Mesendoderm (in vitro differentiated cells): ENCODE measurements at regions not wholly inside any gene's neighbourhood (a gene's known extent, or its start where the extent isn't known, plus 50 kb on each side); places are given as distances from the start of the nearest gene placed in this dataset.

Experiments used
- DNase-seq: peaks from one replicate; pipeline ENCODE4 v3.0.0; 2013
- H2AK5ac ChIP-seq: 2 replicates; pipeline ENCODE4 v1.6.1; 2013; ENCODE audit warnings: low read length, inconsistent platforms
- H2BK120ac ChIP-seq: 2 replicates; pipeline ENCODE4 v1.6.1; 2013; ENCODE audit warnings: low read depth, mild to moderate bottlenecking, low read length, moderate library complexity, mixed read lengths
- H2BK15ac ChIP-seq: replicated peaks from 2 replicates; pipeline ENCODE4 v1.6.1; 2013; ENCODE audit warnings: low read depth, mild to moderate bottlenecking, moderate library complexity
- H2BK5ac ChIP-seq: 2 replicates; pipeline ENCODE4 v1.6.1; 2013; ENCODE audit warnings: low read length, inconsistent platforms
- H3K18ac ChIP-seq: 2 replicates; pipeline ENCODE4 v1.6.1; 2013; ENCODE audit warnings: mild to moderate bottlenecking, low read length, mixed read lengths
- H3K23ac ChIP-seq: one replicate; pipeline ENCODE4 v1.6.1; 2013; ENCODE audit warnings: low read length
- H3K27ac ChIP-seq: 2 replicates; pipeline ENCODE4 v1.5.1; 2013; ENCODE audit warnings: low read depth, mild to moderate bottlenecking, inconsistent platforms, low read length, moderate library complexity
- H3K27me3 ChIP-seq: 2 replicates; pipeline ENCODE4 v1.6.1; 2013; ENCODE audit warnings: low read length, control low read depth, mild to moderate bottlenecking, inconsistent platforms; ENCODE audit not compliant: insufficient read depth, poor library complexity
- H3K36me3 ChIP-seq: 2 replicates; pipeline ENCODE4 v1.6.1; 2013; ENCODE audit warnings: low read length, inconsistent platforms; ENCODE audit not compliant: control insufficient read depth, insufficient read depth
- H3K4ac ChIP-seq: one replicate; pipeline ENCODE4 v1.6.1; 2013; ENCODE audit warnings: low read depth, mild to moderate bottlenecking, low read length, moderate library complexity
- H3K4me1 ChIP-seq: 2 replicates; pipeline ENCODE4 v1.6.1; 2013; ENCODE audit warnings: low read depth, low read length, inconsistent platforms; ENCODE audit not compliant: control insufficient read depth
- H3K4me2 ChIP-seq: 2 replicates; pipeline ENCODE4 v1.6.1; 2013; ENCODE audit warnings: low read length
- H3K4me3 ChIP-seq: 2 replicates; pipeline ENCODE4 v1.5.1; 2013; ENCODE audit warnings: mild to moderate bottlenecking, low read length
- H3K56ac ChIP-seq: one replicate; pipeline ENCODE4 v1.6.1; 2013; ENCODE audit warnings: low read length
- H3K79me1 ChIP-seq: 2 replicates; pipeline ENCODE4 v1.6.1; 2013; ENCODE audit warnings: low read length, inconsistent platforms
- H3K79me2 ChIP-seq: 2 replicates; pipeline ENCODE4 v1.6.1; 2013; ENCODE audit warnings: mild to moderate bottlenecking, low read length; ENCODE audit not compliant: control insufficient read depth, insufficient read depth
- H3K9ac ChIP-seq: 2 replicates; pipeline ENCODE4 v1.6.1; 2013; ENCODE audit warnings: low read length, inconsistent platforms
- H4K5ac ChIP-seq: one replicate; pipeline ENCODE4 v1.6.1; 2013; ENCODE audit warnings: low read length
- H4K8ac ChIP-seq: one replicate; pipeline ENCODE4 v1.6.1; 2013; ENCODE audit warnings: low read depth, mild to moderate bottlenecking, control low read depth, low read length, moderate library complexity
- WGBS: extraction: QIAGEN DNeasy Blood & Tissue Kit; methylation state at CpG from one replicate; pipeline ENCODE4 v1.1.7; 2013; ENCODE audit warnings: low lambda C conversion rate, missing lambda C conversion rate; ENCODE audit not compliant: insufficient coverage; ENCODE audit errors: extremely low coverage; 5-methylcytosine and 5-hydroxymethylcytosine counted together

DNA sequence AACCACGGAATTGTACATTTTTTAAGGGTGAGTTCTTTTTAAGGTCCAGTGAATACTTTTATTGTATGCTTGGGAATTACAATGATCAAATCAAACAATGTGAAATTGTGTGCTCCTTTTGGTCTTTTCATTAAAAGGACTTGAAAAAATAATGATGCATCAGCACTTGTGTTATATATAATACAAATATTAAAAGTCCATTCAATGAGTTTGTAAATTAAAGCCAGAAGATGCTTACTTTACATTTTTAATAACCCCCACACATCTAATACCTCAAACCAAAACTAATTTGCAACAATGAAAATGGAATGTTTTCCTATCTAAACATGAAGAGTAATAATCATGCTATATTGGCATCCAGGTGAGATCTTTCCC, 369.8 kb upstream of the LCORL start:
- DNase-seq = no peak
- Histone ChIP-seq H2AK5ac (no peak overlapping the region), H2BK5ac (no peak overlapping the region), H3K4me3 (no peak overlapping the region), H4K5ac (no peak overlapping the region), H3K56ac (no peak overlapping the region), H3K23ac (no peak overlapping the region), H3K79me2 (no peaks in the 10 kb centered on the region), H3K4me1 (no peaks in the 10 kb centered on the region), H3K27ac (no peak overlapping the region), H3K4ac (no peak overlapping the region), H3K79me1 (no peaks in the 10 kb centered on the region), H2BK15ac (no peak overlapping the region), H3K9ac (no peak overlapping the region), H3K4me2 (no peak overlapping the region), H3K27me3 (no peaks in the 10 kb centered on the region), H2BK120ac (no peak overlapping the region), H3K18ac (no peak overlapping the region), H3K36me3 (no peaks in the 10 kb centered on the region), H4K8ac (no peak overlapping the region)
- no CpG with 5 or more reads among the region's 1 CpG for whole genome bisulfite sequencing

DNA sequence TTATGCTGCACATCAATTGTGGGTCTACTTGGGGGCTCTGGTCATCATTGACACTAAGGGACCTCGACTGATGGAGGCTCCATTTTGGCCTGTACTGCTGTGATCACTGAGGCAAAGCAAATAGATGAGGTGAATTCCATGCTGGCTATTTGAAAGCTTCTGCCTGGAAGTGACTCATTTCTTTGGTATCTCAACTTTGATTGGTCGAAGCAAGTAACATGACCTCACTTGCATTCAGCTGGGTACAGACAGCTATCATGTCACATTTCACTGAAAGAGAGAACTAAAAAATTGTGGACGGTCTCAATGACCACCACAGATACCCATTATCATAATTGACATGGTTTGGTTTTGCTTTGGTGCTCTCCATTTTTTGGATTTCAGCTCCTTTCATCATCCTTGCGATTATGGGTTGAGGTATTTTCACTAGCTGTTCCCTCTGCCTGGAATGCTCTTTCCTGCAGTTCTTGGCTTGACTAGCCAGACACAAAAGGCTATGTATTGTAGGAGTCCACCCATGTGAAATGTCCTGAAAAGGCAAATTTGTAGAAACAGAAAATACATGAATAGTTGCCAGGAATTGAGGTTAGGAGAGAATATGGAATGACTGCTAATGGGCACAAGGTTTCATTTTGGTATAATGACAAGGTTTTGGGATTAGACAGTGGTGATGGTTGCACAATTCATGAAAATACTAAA, 369.2 kb upstream of the LCORL start:
- Histone ChIP-seq H3K79me2 (no peaks in the 10 kb centered on the region), H3K56ac (no peak overlapping the region), H3K23ac (no peak overlapping the region), H2AK5ac (no peak overlapping the region), H3K4me1 (no peaks in the 10 kb centered on the region), H2BK15ac (no peak overlapping the region), H3K9ac (no peak overlapping the region), H3K27me3 (no peaks in the 10 kb centered on the region), H3K4me3 (no peak overlapping the region), H4K5ac (no peak overlapping the region), H3K18ac (no peak overlapping the region), H3K36me3 (no peaks in the 10 kb centered on the region), H3K79me1 (no peaks in the 10 kb centered on the region), H2BK120ac (no peak overlapping the region), H3K4me2 (no peak overlapping the region), H4K8ac (no peak overlapping the region), H2BK5ac (no peak overlapping the region), H3K4ac (no peak overlapping the region), H3K27ac (no peak overlapping the region)
- DNase-seq = peak; percentile 75
- WGBS = no CpG with 5 or more reads among the region's 4 CpGs

DNA sequence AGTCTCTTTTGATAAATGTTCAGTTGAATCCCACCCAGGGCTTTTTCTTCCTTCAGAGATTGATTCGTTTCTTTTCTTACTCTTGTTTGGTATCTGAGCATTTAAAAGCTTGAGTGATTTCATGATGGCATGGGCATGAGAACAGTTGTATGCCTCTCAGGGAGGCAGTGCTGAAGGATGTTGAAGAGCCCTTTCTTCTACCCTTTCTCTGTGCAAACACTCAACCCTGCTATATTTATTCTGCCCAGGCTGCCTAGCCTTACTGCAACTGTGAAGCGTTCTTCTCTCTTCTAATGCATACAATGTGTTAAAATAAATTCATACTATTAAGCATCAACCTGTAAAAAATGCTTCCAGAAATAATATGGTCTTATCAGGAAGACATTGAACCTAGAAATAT, 367.6 kb upstream of the LCORL start:
- H3K56ac ChIP-seq = no peak overlapping the region
- WGBS = no CpG with 5 or more reads among the region's 2 CpGs
- no peak overlapping the region for H3K9ac ChIP-seq
- no peaks in the 10 kb centered on the region for H3K79me1 ChIP-seq
- H3K27me3 ChIP-seq = no peaks in the 10 kb centered on the region
- H3K79me2 ChIP-seq = no peaks in the 10 kb centered on the region
- no peak overlapping the region for H3K4me3 ChIP-seq
- no peaks in the 10 kb centered on the region for H3K4me1 ChIP-seq
- no peak for DNase-seq
- no peak overlapping the region for H3K27ac ChIP-seq
- no peaks in the 10 kb centered on the region for H3K36me3 ChIP-seq
- no peak overlapping the region for H3K18ac ChIP-seq
- H4K5ac ChIP-seq = no peak overlapping the region
- H2BK120ac ChIP-seq = no peak overlapping the region
- H3K4me2 ChIP-seq = no peak overlapping the region
- no peak overlapping the region for H3K23ac ChIP-seq
- H4K8ac ChIP-seq = no peak overlapping the region
- no peak overlapping the region for H2BK15ac ChIP-seq
- H3K4ac ChIP-seq = no peak overlapping the region
- no peak overlapping the region for H2AK5ac ChIP-seq
- H2BK5ac ChIP-seq = no peak overlapping the region

DNA sequence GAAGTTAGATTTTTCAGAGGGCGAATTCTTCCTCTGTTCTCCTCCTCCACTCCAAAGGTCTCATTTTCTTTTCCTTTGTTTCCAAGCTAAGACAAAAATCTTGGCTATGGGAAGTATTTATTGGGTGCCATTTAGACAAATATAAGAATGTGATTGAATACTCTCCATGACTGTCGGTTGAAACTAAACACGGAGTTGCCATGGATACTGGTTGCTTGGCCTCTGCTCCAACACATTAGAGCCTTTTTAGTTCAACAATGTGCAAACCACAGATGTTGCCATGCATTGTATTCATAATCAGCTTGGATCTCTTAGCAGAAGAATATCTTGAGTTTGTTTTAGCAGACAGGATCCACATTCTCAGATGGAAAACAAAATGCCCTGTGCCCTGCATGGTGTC, 366.5 kb upstream of the LCORL start:
- Histone ChIP-seq H2BK120ac (no peak overlapping the region), H4K5ac (no peak overlapping the region), H3K23ac (no peak overlapping the region), H2BK5ac (no peak overlapping the region), H2AK5ac (no peak overlapping the region), H3K27me3 (no peaks in the 10 kb centered on the region), H3K36me3 (no peaks in the 10 kb centered on the region), H3K4me2 (no peak overlapping the region), H3K79me1 (no peaks in the 10 kb centered on the region), H3K4ac (no peak overlapping the region), H3K79me2 (no peaks in the 10 kb centered on the region), H3K18ac (no peak overlapping the region), H3K27ac (no peak overlapping the region), H3K4me3 (no peak overlapping the region), H3K4me1 (no peaks in the 10 kb centered on the region), H3K9ac (no peak overlapping the region), H3K56ac (no peak overlapping the region), H4K8ac (no peak overlapping the region), H2BK15ac (no peak overlapping the region)
- DNase-seq = peak; percentile 54
- no CpG with 5 or more reads among the region's 3 CpGs for WGBS

DNA sequence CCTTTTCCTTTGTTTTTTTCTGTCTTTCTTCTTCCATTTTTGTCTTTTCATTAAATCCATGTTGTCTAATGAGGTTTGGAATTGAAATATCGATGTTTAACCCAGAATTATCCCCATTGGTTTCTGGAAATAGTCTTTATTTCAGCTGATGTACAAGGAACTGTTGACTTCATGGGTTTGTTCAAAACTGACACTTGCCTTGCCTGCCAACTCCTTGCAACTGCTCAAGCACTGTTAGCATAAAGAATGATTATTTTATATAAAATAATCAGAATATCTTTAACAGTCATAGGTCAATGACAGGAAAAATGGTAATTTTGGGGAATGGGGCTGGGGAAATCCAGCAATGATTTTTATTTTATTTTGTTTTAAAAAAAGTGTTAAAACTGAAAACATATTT, 359.6 kb upstream of the LCORL start:
- Histone ChIP-seq H3K23ac (no peak overlapping the region), H3K79me1 (no peaks in the 10 kb centered on the region), H3K36me3 (no peaks in the 10 kb centered on the region), H3K4me3 (no peak overlapping the region), H2BK120ac (no peak overlapping the region), H4K5ac (no peak overlapping the region), H3K4ac (no peak overlapping the region), H2BK5ac (no peak overlapping the region), H3K4me1 (no peaks in the 10 kb centered on the region), H2BK15ac (no peak overlapping the region), H3K27ac (no peak overlapping the region), H3K79me2 (no peaks in the 10 kb centered on the region), H3K27me3 (no peaks in the 10 kb centered on the region), H3K18ac (no peak overlapping the region), H4K8ac (no peak overlapping the region), H3K4me2 (no peak overlapping the region), H3K56ac (no peak overlapping the region), H3K9ac (no peak overlapping the region), H2AK5ac (no peak overlapping the region)
- no CpG with 5 or more reads among the region's 1 CpG for WGBS
- DNase-seq = no peak

DNA sequence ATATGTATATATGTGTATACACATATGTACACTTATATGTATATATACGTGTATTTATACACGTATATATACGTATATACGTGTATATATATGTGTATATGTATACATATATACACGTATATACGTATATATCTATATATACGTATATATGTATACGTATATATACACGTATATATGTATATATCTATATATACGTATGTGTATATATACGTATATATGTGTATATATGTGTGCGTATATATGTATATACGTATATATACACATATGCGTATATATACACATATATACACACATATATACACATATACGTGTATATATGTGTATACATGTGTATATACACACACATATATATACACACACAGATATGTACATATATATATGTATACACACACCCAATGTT, 348.0 kb upstream of the LCORL start:
- no peaks in the 10 kb centered on the region for H3K79me2 ChIP-seq
- H2BK15ac ChIP-seq = no peak overlapping the region
- no peak overlapping the region for H4K5ac ChIP-seq
- H2AK5ac ChIP-seq = no peak overlapping the region
- H2BK120ac ChIP-seq = no peak overlapping the region
- H4K8ac ChIP-seq = no peak overlapping the region
- no CpG with 5 or more reads among the region's 15 CpGs for WGBS
- no peak overlapping the region for H3K4ac ChIP-seq
- H3K27me3 ChIP-seq = no peaks in the 10 kb centered on the region
- no peaks in the 10 kb centered on the region for H3K79me1 ChIP-seq
- no peak overlapping the region for H3K23ac ChIP-seq
- H3K9ac ChIP-seq = no peak overlapping the region
- H3K56ac ChIP-seq = no peak overlapping the region
- DNase-seq = no peak
- no peak overlapping the region for H3K18ac ChIP-seq
- no peak overlapping the region for H2BK5ac ChIP-seq
- H3K27ac ChIP-seq = no peak overlapping the region
- no peak overlapping the region for H3K4me2 ChIP-seq
- H3K4me1 ChIP-seq = no peaks in the 10 kb centered on the region
- no peak overlapping the region for H3K4me3 ChIP-seq
- H3K36me3 ChIP-seq = no peaks in the 10 kb centered on the region
